ENCODE measurements at regions not wholly inside any gene's neighbourhood (a gene's known extent, or its start where the extent isn't known, plus 50 kb on each side); places are given as distances from the start of the nearest gene placed in this dataset.
"Not testable (repeated sequence)": the region's sequence is repeated elsewhere in the genome, so short reads cannot be mapped to it uniquely, and the experiment has no call there.

DNA sequence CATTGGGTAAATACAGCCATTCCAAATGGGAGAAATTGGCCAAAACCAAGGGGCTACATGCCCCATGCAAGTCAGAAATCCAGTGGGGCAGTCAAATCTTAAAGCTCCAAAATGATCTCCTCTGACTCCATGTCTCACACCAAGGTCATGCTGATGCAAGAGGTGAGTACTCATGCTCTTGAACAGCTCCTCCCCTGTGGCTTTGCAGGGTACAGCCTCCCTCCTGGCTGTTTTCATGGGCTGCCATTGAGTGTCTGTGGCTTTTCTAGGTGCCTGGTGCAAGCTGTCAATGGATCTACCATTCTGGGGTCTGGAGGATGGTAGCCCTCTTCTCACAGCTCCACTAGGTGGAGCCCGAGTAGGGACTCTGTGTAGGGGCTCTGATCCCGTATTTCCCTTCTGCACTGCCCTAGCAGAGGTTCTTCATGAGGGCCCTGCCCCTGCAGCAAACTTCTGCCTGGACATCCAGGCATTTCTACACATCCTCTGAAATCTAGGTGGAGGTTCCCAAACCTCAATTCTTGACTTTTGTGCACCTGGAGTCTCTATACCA, 135.7 kb upstream of the TSHZ3 start:
- not testable (repeated sequence) for DNase-seq; H4K20me1 ChIP-seq (ENCODE audit: insufficient read depth, low read length); H2AFZ ChIP-seq (ENCODE audit: low read length); H3K36me3 ChIP-seq (replicated peaks; ENCODE audit: insufficient read depth, low read length); H3K4me1 ChIP-seq (ENCODE audit: low read length); H3K9me2 ChIP-seq (replicated peaks; ENCODE audit: insufficient read depth, low read length); H3K27ac ChIP-seq (ENCODE audit: low read length); H3F3A ChIP-seq (ENCODE audit: insufficient read depth, low read length); H3K4me3 ChIP-seq (ENCODE audit: low read length); H3K4me2 ChIP-seq (ENCODE audit: low read depth, low read length); H3K79me2 ChIP-seq (ENCODE audit: low read length); H3K9me3 ChIP-seq (replicated peaks; ENCODE audit: insufficient read depth, low read length); H3K9ac ChIP-seq (ENCODE audit: low read length)
- H3K27me3 ChIP-seq (replicated peaks; ENCODE audit: insufficient read depth, low read length), result peaks cover 11% of the 10 kb centered on the region; the same call in 1 of the 2 replicates
- TF ChIP-seq, protein P1, sequence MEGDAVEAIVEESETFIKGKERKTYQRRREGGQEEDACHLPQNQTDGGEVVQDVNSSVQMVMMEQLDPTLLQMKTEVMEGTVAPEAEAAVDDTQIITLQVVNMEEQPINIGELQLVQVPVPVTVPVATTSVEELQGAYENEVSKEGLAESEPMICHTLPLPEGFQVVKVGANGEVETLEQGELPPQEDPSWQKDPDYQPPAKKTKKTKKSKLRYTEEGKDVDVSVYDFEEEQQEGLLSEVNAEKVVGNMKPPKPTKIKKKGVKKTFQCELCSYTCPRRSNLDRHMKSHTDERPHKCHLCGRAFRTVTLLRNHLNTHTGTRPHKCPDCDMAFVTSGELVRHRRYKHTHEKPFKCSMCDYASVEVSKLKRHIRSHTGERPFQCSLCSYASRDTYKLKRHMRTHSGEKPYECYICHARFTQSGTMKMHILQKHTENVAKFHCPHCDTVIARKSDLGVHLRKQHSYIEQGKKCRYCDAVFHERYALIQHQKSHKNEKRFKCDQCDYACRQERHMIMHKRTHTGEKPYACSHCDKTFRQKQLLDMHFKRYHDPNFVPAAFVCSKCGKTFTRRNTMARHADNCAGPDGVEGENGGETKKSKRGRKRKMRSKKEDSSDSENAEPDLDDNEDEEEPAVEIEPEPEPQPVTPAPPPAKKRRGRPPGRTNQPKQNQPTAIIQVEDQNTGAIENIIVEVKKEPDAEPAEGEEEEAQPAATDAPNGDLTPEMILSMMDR (IDR thresholded peaks at IDR 0.05; ENCODE audit: low read length), result peak; percentile 15; the same call in 1 of the 2 replicates

DNA sequence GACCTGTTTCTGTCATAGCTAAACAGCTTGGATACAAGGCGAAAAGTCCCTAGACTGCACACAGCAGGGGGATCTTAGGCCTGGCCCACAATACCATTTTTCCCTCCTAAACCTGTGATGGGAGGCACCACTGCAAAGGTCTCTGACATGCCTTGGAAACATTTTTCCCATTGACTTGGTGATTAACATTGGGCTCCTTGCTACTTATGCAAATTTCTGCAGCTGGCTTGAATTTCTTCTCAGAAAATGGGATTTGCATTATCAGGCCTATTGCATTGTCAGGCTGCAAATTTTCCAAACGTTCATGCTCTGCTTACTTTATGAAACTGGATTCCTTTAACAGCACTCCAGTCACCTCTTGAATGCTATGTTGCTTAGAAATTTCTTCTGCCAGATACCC, 136.2 kb upstream of the TSHZ3 start:
- Histone ChIP-seq H3K9me2 (replicated peaks; ENCODE audit: insufficient read depth, low read length) (no peaks in the 10 kb centered on the region), H4K20me1 (ENCODE audit: insufficient read depth, low read length) (no peaks in the 10 kb centered on the region), H3K36me3 (replicated peaks; ENCODE audit: insufficient read depth, low read length) (no peaks in the 10 kb centered on the region), H3K27me3 (replicated peaks; ENCODE audit: insufficient read depth, low read length) (peaks cover 11% of the 10 kb centered on the region; the same call in 1 of the 2 replicates), H3K9ac (ENCODE audit: low read length) (no peak overlapping the region), H3K4me3 (ENCODE audit: low read length) (no peak overlapping the region), H3K27ac (ENCODE audit: low read length) (no peak overlapping the region), H3K79me2 (ENCODE audit: low read length) (no peaks in the 10 kb centered on the region), H3K9me3 (replicated peaks; ENCODE audit: insufficient read depth, low read length) (no peaks in the 10 kb centered on the region), H2AFZ (ENCODE audit: low read length) (no peak overlapping the region), H3K4me2 (ENCODE audit: low read depth, low read length) (no peak overlapping the region), H3F3A (ENCODE audit: insufficient read depth, low read length) (no peaks in the 10 kb centered on the region), H3K4me1 (ENCODE audit: low read length) (no peaks in the 10 kb centered on the region)
- DNase-seq, result no peak
- no peak for TF ChIP-seq EZH2 (optimal IDR thresholded peaks at IDR 0.05; ENCODE audit: low read depth, low read length)
- TF ChIP-seq EZH2phosphoT487 (IDR thresholded peaks at IDR 0.05; ENCODE audit: low read length), result no peak

DNA sequence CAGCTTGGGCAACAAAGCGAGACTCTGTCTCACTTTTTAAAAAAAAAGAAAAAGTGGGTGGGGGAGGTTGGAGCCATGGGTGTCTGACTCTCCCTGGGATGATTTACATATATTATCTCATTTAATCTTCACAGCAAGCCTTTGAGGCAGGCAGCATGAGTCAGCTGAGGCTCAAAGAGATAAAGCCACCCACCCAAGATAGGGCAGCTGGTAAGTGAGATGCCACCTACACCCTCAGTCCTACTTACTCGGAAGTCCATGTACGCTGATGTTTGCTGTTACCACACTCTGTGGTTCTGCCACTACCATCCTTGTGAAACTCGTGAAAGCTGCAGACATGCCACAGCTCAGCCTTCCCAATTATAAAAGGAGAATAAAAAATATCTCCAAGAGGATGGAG, 142.0 kb upstream of the TSHZ3 start:
- TF ChIP-seq EZH2 (optimal IDR thresholded peaks at IDR 0.05; ENCODE audit: low read depth, low read length) (no peak), EZH2phosphoT487 (IDR thresholded peaks at IDR 0.05; ENCODE audit: low read length) (no peak)
- TF ChIP-seq, protein P1 (IDR thresholded peaks at IDR 0.05; ENCODE audit: low read length), result no peak
- Histone ChIP-seq H3K9me2 (replicated peaks; ENCODE audit: insufficient read depth, low read length) (no peaks in the 10 kb centered on the region), H2AFZ (ENCODE audit: low read length) (no peak overlapping the region), H3K4me3 (ENCODE audit: low read length) (no peak overlapping the region), H3K27ac (ENCODE audit: low read length) (no peak overlapping the region), H3K27me3 (replicated peaks; ENCODE audit: insufficient read depth, low read length) (peaks cover 18% of the 10 kb centered on the region), H4K20me1 (ENCODE audit: insufficient read depth, low read length) (no peaks in the 10 kb centered on the region), H3K9me3 (replicated peaks; ENCODE audit: insufficient read depth, low read length) (no peaks in the 10 kb centered on the region), H3K9ac (ENCODE audit: low read length) (no peak overlapping the region), H3K4me2 (ENCODE audit: low read depth, low read length) (no peak overlapping the region), H3K36me3 (replicated peaks; ENCODE audit: insufficient read depth, low read length) (no peaks in the 10 kb centered on the region), H3F3A (ENCODE audit: insufficient read depth, low read length) (no peaks in the 10 kb centered on the region), H3K79me2 (ENCODE audit: low read length) (no peaks in the 10 kb centered on the region), H3K4me1 (ENCODE audit: low read length) (no peaks in the 10 kb centered on the region)
- DNase-seq, result no peak

DNA sequence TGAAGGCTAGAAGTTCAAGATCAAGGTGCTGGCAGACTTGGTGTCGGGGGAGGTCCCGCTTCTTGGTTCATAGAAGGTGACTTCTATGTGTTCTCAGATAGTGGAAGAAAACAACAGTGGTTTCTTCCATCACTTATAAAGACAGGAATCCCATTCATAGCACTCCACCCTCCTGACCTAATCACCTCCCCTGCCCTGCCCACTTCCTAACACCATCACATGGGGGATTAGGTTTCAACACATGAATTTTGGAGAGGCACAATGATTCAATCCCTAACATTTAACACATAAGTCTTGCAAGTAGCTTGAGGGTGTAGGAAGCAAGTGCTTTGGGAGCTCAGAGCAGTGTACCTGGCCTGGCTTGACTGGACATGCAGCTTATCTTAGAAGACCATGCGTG, 142.8 kb upstream of the TSHZ3 start:
- Histone ChIP-seq H3K36me3 (replicated peaks; ENCODE audit: insufficient read depth, low read length) (no peaks in the 10 kb centered on the region), H3K4me2 (ENCODE audit: low read depth, low read length) (no peak overlapping the region), H3K9me3 (replicated peaks; ENCODE audit: insufficient read depth, low read length) (no peaks in the 10 kb centered on the region), H3F3A (ENCODE audit: insufficient read depth, low read length) (no peaks in the 10 kb centered on the region), H2AFZ (ENCODE audit: low read length) (no peak overlapping the region), H3K4me1 (ENCODE audit: low read length) (no peaks in the 10 kb centered on the region), H3K27me3 (replicated peaks; ENCODE audit: insufficient read depth, low read length) (peaks cover 19% of the 10 kb centered on the region), H4K20me1 (ENCODE audit: insufficient read depth, low read length) (no peaks in the 10 kb centered on the region), H3K79me2 (ENCODE audit: low read length) (no peaks in the 10 kb centered on the region), H3K9ac (ENCODE audit: low read length) (no peak overlapping the region), H3K27ac (ENCODE audit: low read length) (no peak overlapping the region), H3K9me2 (replicated peaks; ENCODE audit: insufficient read depth, low read length) (no peaks in the 10 kb centered on the region), H3K4me3 (ENCODE audit: low read length) (no peak overlapping the region)
- no peak for TF ChIP-seq EZH2 (optimal IDR thresholded peaks at IDR 0.05; ENCODE audit: low read depth, low read length)
- TF ChIP-seq, protein P1 (IDR thresholded peaks at IDR 0.05; ENCODE audit: low read length), result no peak
- TF ChIP-seq EZH2phosphoT487 (IDR thresholded peaks at IDR 0.05; ENCODE audit: low read length), result no peak
- no peak for DNase-seq

Data from MM.1S (cell line).